ENCODE measurements at regions not wholly inside any gene's neighbourhood (a gene's known extent, or its start where the extent isn't known, plus 50 kb on each side); places are given as distances from the start of the nearest gene placed in this dataset.

- no peaks in the 10 kb centered on the region for H4K20me1 ChIP-seq (ENCODE audit: insufficient read depth)
- no peaks in the 10 kb centered on the region for H3K79me2 ChIP-seq (ENCODE audit: low read depth)
- no peaks in the 10 kb centered on the region for H3K27me3 ChIP-seq (ENCODE audit: insufficient read depth, low read depth)
- H2AFZ ChIP-seq: no peak overlapping the region
- H3K27ac ChIP-seq: no peak overlapping the region
- no peak overlapping the region for H3K4me3 ChIP-seq
- no peaks in the 10 kb centered on the region for H3F3A ChIP-seq (ENCODE audit: insufficient read depth, low read depth)
- no peaks in the 10 kb centered on the region for H3K9me2 ChIP-seq (ENCODE audit: insufficient read depth)
- H3K4me1 ChIP-seq (replicated peaks; ENCODE audit: insufficient read depth): no peaks in the 10 kb centered on the region
- POLR2A ChIA-PET (ENCODE audit: unreplicated experiment): no interaction called here
- intact Hi-C loops (cut with micrococcal nuclease; ENCODE audit: unreplicated experiment): no loop called here
- CTCF ChIA-PET: no interaction called here
- H3K36me3 ChIP-seq (ENCODE audit: low read depth): no peaks in the 10 kb centered on the region
- H3K9me3 ChIP-seq (ENCODE audit: insufficient read depth, low read depth): no peaks in the 10 kb centered on the region
- no peak overlapping the region for H3K4me2 ChIP-seq
- no peak for DNase-seq
- no TSS peak for BruUV-seq (replicated peaks)
- no peak for TF ChIP-seq EZH2 (IDR thresholded peaks at IDR 0.05; ENCODE audit: low read depth)
Observed at GRCh38 chr3:124306665-124307064, 314.7 kb upstream of the ROPN1 start.

DNA sequence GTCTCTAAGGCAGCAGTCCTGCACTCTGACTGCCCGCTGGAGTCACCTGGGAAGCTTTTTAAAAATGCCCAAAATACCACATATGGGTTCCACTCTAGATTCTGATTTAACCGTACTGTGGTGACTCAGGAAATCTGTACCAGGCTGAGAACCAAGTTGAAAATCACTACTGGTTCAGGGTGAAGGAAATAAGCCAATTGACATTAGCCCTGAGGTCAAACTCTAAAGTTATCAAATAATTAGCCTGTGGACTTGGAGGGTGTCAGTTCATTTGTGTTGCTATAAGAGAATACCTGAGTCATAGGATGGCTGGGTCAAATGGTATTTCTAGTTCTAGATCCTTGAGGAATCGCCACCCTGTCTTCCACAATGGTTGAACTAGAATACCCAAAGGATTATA, 321.7 kb upstream of the ROPN1 start:
- Histone ChIP-seq H3K4me1 (replicated peaks; ENCODE audit: insufficient read depth) (no peaks in the 10 kb centered on the region), H3K4me3 (no peak overlapping the region), H2AFZ (no peak overlapping the region), H4K20me1 (ENCODE audit: insufficient read depth) (0 out of 2 replicates have a peak, but pooled peaks cover 3% of the 10 kb centered on the region), H3K36me3 (ENCODE audit: low read depth) (no peaks in the 10 kb centered on the region), H3K9me3 (ENCODE audit: insufficient read depth, low read depth) (no peaks in the 10 kb centered on the region), H3K27ac (no peak overlapping the region), H3K9me2 (ENCODE audit: insufficient read depth) (no peaks in the 10 kb centered on the region), H3K27me3 (ENCODE audit: insufficient read depth, low read depth) (0 out of 2 replicates have a peak, but pooled peaks cover 9% of the 10 kb centered on the region), H3K4me2 (no peak overlapping the region), H3K79me2 (ENCODE audit: low read depth) (no peaks in the 10 kb centered on the region), H3F3A (ENCODE audit: insufficient read depth, low read depth) (no peaks in the 10 kb centered on the region)
- POLR2A ChIA-PET (ENCODE audit: unreplicated experiment): no interaction called here
- no peak for DNase-seq
- CTCF ChIA-PET: no interaction called here
- TF ChIP-seq CTCF (conservative IDR thresholded peaks at IDR 0.05): no peak
- TF ChIP-seq EZH2 (IDR thresholded peaks at IDR 0.05; ENCODE audit: low read depth): no peak
- BruUV-seq (replicated peaks): no TSS peak
- intact Hi-C loops (cut with micrococcal nuclease; ENCODE audit: unreplicated experiment): no loop called here

DNA sequence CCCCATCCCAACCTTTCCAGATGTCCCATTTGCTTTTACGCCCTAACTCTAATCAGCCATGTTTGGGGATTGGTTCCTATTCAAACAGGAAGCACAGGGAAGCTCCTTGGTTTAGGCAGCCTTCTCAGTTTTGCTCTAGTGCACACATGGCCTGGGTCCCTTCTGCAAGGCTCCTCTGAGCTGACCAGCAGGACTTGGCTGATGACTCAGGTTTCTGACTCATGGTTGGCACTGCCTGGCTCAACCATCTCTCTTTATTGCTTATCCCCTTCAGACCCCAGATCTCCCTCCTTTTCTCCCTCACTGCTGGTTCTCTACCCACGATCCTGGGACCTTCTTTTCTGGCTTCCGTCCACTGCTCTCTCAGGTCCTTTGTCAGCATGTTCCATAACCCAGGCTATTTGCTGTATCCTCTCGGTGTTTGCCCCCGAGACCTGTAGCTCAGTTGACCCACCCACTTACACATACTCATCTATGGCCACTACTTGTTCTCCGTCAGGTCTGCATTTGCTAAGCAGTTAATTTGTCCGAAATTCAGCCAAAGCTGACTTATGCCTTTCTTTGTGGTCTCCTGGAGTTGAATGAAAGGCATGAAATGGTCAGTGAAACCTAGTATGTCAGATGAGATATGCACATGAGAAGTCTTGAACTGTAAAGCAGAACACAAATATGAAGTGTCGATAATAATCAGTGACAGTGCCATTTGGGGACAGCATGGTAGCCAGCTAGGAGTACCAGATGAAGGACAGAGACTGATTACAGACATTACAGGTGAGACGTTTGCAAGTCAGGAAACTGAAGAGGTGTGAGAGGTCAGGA, 323.5 kb upstream of the ROPN1 start:
- H3K4me1 ChIP-seq (replicated peaks; ENCODE audit: insufficient read depth): no peaks in the 10 kb centered on the region
- DNase-seq: no peak
- H3K27me3 ChIP-seq (ENCODE audit: insufficient read depth, low read depth): 0 out of 2 replicates have a peak, but pooled peaks cover 10% of the 10 kb centered on the region
- no peaks in the 10 kb centered on the region for H3K9me3 ChIP-seq (ENCODE audit: insufficient read depth, low read depth)
- no peak overlapping the region for H2AFZ ChIP-seq
- CTCF ChIA-PET: no interaction called here
- BruUV-seq (replicated peaks): no TSS peak
- H3K4me3 ChIP-seq: no peak overlapping the region
- H3K79me2 ChIP-seq (ENCODE audit: low read depth): no peaks in the 10 kb centered on the region
- H4K20me1 ChIP-seq (ENCODE audit: insufficient read depth): 0 out of 2 replicates have a peak, but pooled peaks cover 3% of the 10 kb centered on the region
- no peaks in the 10 kb centered on the region for H3F3A ChIP-seq (ENCODE audit: insufficient read depth, low read depth)
- H3K27ac ChIP-seq: no peak overlapping the region
- intact Hi-C loops (cut with micrococcal nuclease; ENCODE audit: unreplicated experiment): no loop called here
- H3K4me2 ChIP-seq: no peak overlapping the region
- POLR2A ChIA-PET (ENCODE audit: unreplicated experiment): no interaction called here
- no peaks in the 10 kb centered on the region for H3K36me3 ChIP-seq (ENCODE audit: low read depth)
- TF ChIP-seq EZH2 (IDR thresholded peaks at IDR 0.05; ENCODE audit: low read depth) (no peak), CTCF (conservative IDR thresholded peaks at IDR 0.05) (no peak)
- H3K9me2 ChIP-seq (ENCODE audit: insufficient read depth): no peaks in the 10 kb centered on the region

DNA sequence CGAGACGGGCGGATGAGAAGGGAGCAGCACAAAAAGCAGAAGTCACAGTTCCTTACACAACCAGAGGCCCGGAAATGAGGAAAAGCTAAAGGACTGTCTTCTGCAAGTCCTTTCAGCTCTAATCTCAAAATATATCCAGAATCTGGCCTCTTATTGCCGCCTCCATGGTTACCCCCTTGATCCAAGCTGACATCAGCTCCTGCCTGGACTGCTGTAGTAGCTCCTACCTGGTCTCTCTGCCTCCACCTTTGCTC, 324.0 kb upstream of the ROPN1 start:
- BruUV-seq (replicated peaks): no TSS peak
- POLR2A ChIA-PET (ENCODE audit: unreplicated experiment): no interaction called here
- Histone ChIP-seq H3K27ac (no peak overlapping the region), H3K4me2 (no peak overlapping the region), H3K9me3 (ENCODE audit: insufficient read depth, low read depth) (no peaks in the 10 kb centered on the region), H3F3A (ENCODE audit: insufficient read depth, low read depth) (no peaks in the 10 kb centered on the region), H3K4me3 (no peak overlapping the region), H3K36me3 (ENCODE audit: low read depth) (no peaks in the 10 kb centered on the region), H4K20me1 (ENCODE audit: insufficient read depth) (0 out of 2 replicates have a peak, but pooled peaks cover 3% of the 10 kb centered on the region), H3K9me2 (ENCODE audit: insufficient read depth) (no peaks in the 10 kb centered on the region), H3K79me2 (ENCODE audit: low read depth) (no peaks in the 10 kb centered on the region), H3K4me1 (replicated peaks; ENCODE audit: insufficient read depth) (no peaks in the 10 kb centered on the region), H3K27me3 (ENCODE audit: insufficient read depth, low read depth) (0 out of 2 replicates have a peak, but pooled peaks cover 16% of the 10 kb centered on the region), H2AFZ (no peak overlapping the region)
- intact Hi-C loops (cut with micrococcal nuclease; ENCODE audit: unreplicated experiment): no loop called here
- CTCF ChIA-PET: no interaction called here
- no peak for DNase-seq
- TF ChIP-seq EZH2 (IDR thresholded peaks at IDR 0.05; ENCODE audit: low read depth) (no peak), CTCF (conservative IDR thresholded peaks at IDR 0.05) (no peak)
